Ishikawa (cell line): ENCODE measurements at regions not wholly inside any gene's neighbourhood (a gene's known extent, or its start where the extent isn't known, plus 50 kb on each side); places are given as distances from the start of the nearest gene placed in this dataset.

ENCODE experiments used
- CEBPB ChIP-seq: IDR thresholded peaks from 2 replicates; pipeline ENCODE4 v1.6.1; 2012
- CREB1 ChIP-seq: IDR thresholded peaks from 2 replicates; pipeline ENCODE4 v1.6.1; 2012; ENCODE audit warnings: low read depth
- EGR1 ChIP-seq: IDR thresholded peaks from 2 replicates; pipeline ENCODE4 v1.6.1; 2012
- EP300 ChIP-seq: IDR thresholded peaks from 2 replicates; pipeline ENCODE4 v1.6.1; 2012; ENCODE audit warnings: borderline replicate concordance
- FOXM1 ChIP-seq: IDR thresholded peaks from 2 replicates; pipeline ENCODE4 v1.6.1; 2012; ENCODE audit warnings: low read depth, borderline replicate concordance
- NFIC ChIP-seq: IDR thresholded peaks from 2 replicates; pipeline ENCODE4 v1.6.1; 2012
- RAD21 ChIP-seq: IDR thresholded peaks from 2 replicates; pipeline ENCODE4 v1.6.1; 2012; ENCODE audit warnings: low read depth
- TAF1 ChIP-seq: IDR thresholded peaks from 2 replicates; pipeline ENCODE4 v1.6.1; 2012; ENCODE audit warnings: low read depth, mild to moderate bottlenecking
- TCF12 ChIP-seq: IDR thresholded peaks from 2 replicates; pipeline ENCODE4 v1.6.1; 2012; ENCODE audit warnings: low read depth
- TEAD4 ChIP-seq: IDR thresholded peaks from 2 replicates; pipeline ENCODE4 v1.6.1; 2012
- YY1 ChIP-seq: IDR thresholded peaks from 2 replicates; pipeline ENCODE4 v1.6.1; 2012; ENCODE audit warnings: low read depth
- ZBTB7A ChIP-seq: IDR thresholded peaks from 2 replicates; pipeline ENCODE4 v1.6.1; 2012; ENCODE audit warnings: low read depth
- TF ChIP-seq, protein P1 (sequence below): IDR thresholded peaks from 2 replicates; pipeline ENCODE4 v1.6.1; 2012; ENCODE audit warnings: low read depth, mild to moderate bottlenecking
- TF ChIP-seq, protein P2 (sequence below): IDR thresholded peaks from 2 replicates; pipeline ENCODE4 v1.6.1; 2012
- TF ChIP-seq, protein P3 (sequence below): IDR thresholded peaks from 2 replicates; pipeline ENCODE4 v1.6.1; 2012

DNA sequence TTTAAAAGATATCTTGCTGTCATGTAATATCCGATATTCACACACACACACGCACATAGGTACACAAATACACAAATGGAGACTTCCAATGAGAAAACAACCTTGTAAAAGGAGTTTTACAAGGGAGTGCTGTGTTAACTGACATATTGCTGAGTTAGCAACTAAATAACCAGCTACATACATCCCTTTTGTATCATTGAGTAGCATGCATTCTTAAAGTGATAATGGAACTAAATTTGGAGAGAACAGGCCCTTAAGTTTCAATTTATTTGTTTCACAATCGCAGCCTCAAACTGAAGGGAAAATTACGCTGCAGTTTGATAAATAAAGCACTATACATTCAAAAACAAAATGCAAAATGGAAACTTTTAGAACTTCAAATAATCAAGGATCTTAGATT lies 1046.0 kb upstream of the NR2F2 start:
- TF ChIP-seq FOXM1: no peak
- no peak for TF ChIP-seq RAD21
- no peak for TF ChIP-seq CEBPB
- TF ChIP-seq, protein P1, sequence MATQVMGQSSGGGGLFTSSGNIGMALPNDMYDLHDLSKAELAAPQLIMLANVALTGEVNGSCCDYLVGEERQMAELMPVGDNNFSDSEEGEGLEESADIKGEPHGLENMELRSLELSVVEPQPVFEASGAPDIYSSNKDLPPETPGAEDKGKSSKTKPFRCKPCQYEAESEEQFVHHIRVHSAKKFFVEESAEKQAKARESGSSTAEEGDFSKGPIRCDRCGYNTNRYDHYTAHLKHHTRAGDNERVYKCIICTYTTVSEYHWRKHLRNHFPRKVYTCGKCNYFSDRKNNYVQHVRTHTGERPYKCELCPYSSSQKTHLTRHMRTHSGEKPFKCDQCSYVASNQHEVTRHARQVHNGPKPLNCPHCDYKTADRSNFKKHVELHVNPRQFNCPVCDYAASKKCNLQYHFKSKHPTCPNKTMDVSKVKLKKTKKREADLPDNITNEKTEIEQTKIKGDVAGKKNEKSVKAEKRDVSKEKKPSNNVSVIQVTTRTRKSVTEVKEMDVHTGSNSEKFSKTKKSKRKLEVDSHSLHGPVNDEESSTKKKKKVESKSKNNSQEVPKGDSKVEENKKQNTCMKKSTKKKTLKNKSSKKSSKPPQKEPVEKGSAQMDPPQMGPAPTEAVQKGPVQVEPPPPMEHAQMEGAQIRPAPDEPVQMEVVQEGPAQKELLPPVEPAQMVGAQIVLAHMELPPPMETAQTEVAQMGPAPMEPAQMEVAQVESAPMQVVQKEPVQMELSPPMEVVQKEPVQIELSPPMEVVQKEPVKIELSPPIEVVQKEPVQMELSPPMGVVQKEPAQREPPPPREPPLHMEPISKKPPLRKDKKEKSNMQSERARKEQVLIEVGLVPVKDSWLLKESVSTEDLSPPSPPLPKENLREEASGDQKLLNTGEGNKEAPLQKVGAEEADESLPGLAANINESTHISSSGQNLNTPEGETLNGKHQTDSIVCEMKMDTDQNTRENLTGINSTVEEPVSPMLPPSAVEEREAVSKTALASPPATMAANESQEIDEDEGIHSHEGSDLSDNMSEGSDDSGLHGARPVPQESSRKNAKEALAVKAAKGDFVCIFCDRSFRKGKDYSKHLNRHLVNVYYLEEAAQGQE: no peak
- no peak for TF ChIP-seq ZBTB7A
- no peak for TF ChIP-seq EP300
- TF ChIP-seq YY1: no peak
- TF ChIP-seq TCF12: no peak
- no peak for TF ChIP-seq TEAD4
- no peak for TF ChIP-seq TAF1
- TF ChIP-seq NFIC: no peak
- TF ChIP-seq, protein P2, sequence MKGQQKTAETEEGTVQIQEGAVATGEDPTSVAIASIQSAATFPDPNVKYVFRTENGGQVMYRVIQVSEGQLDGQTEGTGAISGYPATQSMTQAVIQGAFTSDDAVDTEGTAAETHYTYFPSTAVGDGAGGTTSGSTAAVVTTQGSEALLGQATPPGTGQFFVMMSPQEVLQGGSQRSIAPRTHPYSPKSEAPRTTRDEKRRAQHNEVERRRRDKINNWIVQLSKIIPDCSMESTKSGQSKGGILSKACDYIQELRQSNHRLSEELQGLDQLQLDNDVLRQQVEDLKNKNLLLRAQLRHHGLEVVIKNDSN: no peak
- TF ChIP-seq EGR1: no peak
- TF ChIP-seq CREB1: no peak
- TF ChIP-seq, protein P3, sequence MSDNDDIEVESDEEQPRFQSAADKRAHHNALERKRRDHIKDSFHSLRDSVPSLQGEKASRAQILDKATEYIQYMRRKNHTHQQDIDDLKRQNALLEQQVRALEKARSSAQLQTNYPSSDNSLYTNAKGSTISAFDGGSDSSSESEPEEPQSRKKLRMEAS: no peak

DNA sequence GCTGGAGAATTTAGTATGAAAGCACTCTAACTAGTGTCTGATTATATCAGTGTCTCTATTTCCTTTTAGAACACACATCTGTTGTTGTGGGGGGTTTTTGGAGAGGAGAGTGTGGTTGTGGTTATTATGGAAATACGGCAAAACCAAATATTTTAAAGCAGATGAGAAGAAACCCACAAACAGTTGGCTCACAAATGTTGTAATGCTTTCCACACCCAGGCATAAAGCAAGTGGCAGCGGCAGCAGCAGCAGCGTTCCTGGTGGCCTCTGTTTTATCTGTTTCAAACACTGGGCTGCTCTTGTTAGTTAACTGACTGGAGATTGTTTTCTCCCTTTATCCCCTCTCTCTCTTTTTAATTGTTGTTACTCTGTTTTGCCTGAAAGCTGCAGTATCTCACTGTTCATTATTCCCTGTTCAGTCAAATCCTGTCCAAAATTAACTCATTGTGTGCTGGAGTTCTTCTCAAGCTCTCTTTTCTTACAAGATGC lies 1045.5 kb upstream of the NR2F2 start:
- TF ChIP-seq YY1 (no peak), TAF1 (no peak), NFIC (no peak), TCF12 (no peak), CREB1 (no peak), TEAD4 (no peak), CEBPB (no peak), FOXM1 (no peak), EGR1 (no peak), EP300 (no peak), ZBTB7A (no peak), RAD21 (no peak)
- TF ChIP-seq, protein P2: no peak
- TF ChIP-seq, protein P1: no peak
- TF ChIP-seq, protein P3: no peak

DNA sequence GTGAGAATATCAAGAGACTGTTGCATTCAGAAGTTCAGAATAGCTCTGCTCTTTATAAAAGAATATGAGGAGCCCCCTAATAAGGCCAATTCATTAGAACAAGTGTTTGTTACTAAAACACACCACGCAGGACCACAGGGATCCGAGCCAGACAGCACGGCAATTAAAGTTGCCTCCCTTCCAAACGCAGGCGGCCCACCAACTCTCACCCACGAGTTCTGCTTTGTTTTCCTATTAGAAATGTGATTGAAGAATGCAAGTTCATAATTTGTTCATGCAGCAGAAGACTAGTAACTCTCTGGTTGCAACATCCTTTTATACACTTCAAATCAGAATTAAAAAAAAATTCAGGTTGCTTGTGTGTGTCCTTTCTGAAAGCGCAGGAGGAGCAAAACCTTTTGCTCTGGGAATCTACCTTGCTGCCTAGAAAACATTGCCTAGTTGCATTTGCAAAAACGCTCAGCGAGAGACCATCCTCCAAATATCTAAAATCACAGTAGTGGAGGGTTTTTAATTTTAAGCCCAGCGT lies 1044.1 kb upstream of the NR2F2 start:
- no peak for TF ChIP-seq CEBPB
- TF ChIP-seq, protein P3: no peak
- no peak for TF ChIP-seq TCF12
- no peak for TF ChIP-seq RAD21
- no peak for TF ChIP-seq NFIC
- TF ChIP-seq TAF1: no peak
- TF ChIP-seq YY1: no peak
- no peak for TF ChIP-seq ZBTB7A
- TF ChIP-seq FOXM1: no peak
- TF ChIP-seq, protein P1: no peak

DNA sequence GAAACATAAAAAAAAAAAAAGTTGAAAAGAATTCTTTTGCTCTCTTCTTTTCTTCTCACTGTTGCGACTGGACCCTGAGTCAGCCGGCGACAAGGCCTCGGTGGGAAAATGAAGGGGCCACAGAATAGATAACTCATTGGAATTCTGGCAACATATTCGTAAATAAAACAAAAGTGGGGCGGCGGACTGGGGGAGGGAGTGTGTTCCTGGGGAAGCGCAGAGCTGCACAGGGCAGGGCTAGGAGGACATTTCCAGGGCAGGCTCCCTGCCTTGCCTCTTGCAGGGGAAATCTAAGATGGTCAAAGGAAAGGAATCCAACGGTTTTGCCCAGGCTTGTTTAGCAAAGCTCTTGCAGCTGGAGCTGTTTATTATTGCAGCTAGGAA lies 1042.8 kb upstream of the NR2F2 start:
- TF ChIP-seq TEAD4: no peak
- TF ChIP-seq, protein P2: no peak
